HCT116 (cell line): ENCODE measurements at regions not wholly inside any gene's neighbourhood (a gene's known extent, or its start where the extent isn't known, plus 50 kb on each side); places are given as distances from the start of the nearest gene placed in this dataset.

ENCODE experiments used
- TCF7L2 ChIP-seq: IDR thresholded peaks from 2 replicates; pipeline ENCODE4 v1.7.0; 2011; ENCODE audit warnings: borderline replicate concordance, inconsistent platforms; ENCODE audit not compliant: insufficient read depth, insufficient read length; ENCODE audit errors: extremely low read depth
- TF ChIP-seq, protein P1 (sequence below): IDR thresholded peaks from 2 replicates; pipeline ENCODE4 v1.6.1; 2012; ENCODE audit warnings: low read depth

GRCh38 chr2:161107265-161107664 is 53.0 kb upstream of the TANK start (continued):
- TF ChIP-seq, protein P1, sequence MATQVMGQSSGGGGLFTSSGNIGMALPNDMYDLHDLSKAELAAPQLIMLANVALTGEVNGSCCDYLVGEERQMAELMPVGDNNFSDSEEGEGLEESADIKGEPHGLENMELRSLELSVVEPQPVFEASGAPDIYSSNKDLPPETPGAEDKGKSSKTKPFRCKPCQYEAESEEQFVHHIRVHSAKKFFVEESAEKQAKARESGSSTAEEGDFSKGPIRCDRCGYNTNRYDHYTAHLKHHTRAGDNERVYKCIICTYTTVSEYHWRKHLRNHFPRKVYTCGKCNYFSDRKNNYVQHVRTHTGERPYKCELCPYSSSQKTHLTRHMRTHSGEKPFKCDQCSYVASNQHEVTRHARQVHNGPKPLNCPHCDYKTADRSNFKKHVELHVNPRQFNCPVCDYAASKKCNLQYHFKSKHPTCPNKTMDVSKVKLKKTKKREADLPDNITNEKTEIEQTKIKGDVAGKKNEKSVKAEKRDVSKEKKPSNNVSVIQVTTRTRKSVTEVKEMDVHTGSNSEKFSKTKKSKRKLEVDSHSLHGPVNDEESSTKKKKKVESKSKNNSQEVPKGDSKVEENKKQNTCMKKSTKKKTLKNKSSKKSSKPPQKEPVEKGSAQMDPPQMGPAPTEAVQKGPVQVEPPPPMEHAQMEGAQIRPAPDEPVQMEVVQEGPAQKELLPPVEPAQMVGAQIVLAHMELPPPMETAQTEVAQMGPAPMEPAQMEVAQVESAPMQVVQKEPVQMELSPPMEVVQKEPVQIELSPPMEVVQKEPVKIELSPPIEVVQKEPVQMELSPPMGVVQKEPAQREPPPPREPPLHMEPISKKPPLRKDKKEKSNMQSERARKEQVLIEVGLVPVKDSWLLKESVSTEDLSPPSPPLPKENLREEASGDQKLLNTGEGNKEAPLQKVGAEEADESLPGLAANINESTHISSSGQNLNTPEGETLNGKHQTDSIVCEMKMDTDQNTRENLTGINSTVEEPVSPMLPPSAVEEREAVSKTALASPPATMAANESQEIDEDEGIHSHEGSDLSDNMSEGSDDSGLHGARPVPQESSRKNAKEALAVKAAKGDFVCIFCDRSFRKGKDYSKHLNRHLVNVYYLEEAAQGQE = no peak
- no peak for TF ChIP-seq TCF7L2
